NCI-H1436 treated with DMSO at 0.1 percent for 48 hours (cell line): ENCODE measurements at regions not wholly inside any gene's neighbourhood (a gene's known extent, or its start where the extent isn't known, plus 50 kb on each side); places are given as distances from the start of the nearest gene placed in this dataset.

Experiments
- DNase-seq: peaks from one replicate; lab custom pipeline; 2025; lab: John Stamatoyannopoulos, UW

- DNase-seq = no peak
Observed at GRCh38 chr6:113144117-113144516, 713.0 kb upstream of the MARCKS start.

DNA sequence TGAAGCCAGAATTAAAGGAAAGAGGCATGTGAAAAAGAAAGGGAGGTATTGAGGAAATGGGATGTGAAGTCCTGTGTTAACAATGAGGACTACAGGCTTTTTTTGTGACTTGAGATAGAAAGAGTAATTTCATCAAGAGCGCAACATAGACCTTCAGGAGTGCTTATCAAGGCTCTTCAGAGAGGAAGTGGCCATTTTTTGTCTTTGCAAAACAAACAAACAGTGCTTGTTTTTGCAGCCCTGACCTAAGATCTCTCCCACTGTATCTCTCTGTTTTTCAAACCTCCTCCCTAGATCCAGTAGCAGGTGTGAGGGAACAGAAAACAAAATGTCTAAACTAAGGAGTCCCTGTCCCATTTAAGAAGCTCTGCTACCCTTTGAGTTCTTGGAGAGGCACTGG lies 710.3 kb upstream of the MARCKS start:
- DNase-seq = no peak

GRCh38 chr6:113147544-113147943 lies 709.6 kb upstream of the MARCKS start:
- no peak for DNase-seq

GRCh38 chr6:113148566-113148965 lies 708.6 kb upstream of the MARCKS start:
- DNase-seq = no peak

DNA sequence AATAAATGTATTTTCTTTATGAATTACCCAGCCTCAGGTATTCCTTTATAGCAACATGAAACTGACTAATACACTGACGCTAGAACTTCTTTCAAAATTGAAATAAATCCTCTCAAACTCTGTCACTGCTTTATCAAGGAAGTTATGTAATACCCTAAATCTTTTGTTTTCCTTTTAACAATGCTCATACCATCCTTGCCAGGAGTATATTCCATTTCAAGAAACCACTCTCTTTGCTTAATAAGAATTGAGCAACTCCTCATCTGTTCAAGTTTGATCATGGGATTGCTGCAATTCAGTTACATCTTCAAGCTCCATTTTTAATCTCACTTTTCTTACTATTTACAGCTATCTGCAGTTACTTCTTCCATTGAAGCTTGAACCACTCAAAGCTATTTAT lies 707.6 kb upstream of the MARCKS start:
- no peak for DNase-seq

DNA sequence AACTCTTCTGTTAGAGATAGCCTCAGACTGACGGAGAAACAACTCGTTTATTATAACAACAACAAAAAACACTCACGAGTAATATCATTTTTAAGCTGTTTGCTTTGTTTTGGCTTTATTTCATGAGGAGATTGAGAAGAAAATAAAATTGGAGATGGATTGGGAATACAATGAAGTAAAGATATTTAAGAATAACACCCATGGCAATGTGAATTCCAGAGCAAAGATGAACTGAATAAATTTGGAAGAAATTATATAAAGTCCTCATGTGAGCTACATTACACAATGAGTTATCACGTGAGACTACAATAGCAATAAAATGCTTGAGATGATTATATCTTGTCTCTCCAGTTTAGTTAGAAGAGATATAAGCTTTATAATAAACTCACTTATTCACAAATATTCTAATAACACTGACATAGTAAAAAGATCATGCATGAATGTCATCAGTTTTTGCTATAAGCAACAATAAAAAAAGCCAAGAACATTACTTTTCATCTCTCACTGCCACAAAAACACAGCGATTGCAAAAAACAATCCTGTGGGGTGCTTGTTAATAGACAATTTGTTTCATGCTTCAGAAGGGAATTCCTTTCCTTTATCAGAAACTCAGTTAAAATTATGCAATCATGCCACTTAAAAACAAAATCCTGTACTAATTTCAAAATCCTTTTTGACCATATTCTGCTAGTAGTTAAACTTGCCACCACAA lies 696.7 kb upstream of the MARCKS start:
- DNase-seq = no peak

DNA sequence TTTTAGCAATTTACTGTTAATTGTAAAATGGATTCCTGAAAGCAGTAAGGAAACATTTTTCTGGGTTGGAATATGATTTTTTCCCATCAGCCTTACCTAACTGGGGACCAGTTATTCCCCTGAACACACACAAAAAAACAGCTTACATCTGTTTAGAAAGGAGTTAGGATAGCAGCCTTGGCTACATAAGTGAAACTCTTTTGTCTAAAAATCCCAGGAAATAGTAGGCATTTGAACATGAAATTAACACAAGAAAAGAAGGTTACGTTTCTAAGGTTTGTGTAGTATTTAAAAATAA lies 696.2 kb upstream of the MARCKS start:
- no peak for DNase-seq

DNA sequence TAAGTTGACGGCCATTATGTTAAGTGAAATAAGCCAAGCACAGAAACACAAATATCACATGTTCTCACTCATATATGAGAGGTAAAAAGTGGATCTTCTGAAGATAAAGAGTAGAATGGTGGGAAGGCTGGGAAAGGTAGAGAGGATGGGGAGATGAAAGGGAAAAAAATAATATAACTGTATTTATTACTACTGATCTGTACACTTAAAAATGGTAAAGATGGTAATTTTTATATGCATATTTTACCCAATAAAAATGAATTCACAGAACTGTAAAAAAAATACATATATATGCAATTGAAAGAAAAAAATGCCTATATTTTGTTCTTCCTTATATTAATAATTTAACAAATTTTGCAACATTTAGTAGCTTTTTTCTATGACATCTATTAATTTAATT lies 694.4 kb upstream of the MARCKS start:
- DNase-seq = no peak

GRCh38 chr6:113168057-113168456 lies 689.1 kb upstream of the MARCKS start:
- DNase-seq = no peak

- DNase-seq = no peak
Observed at GRCh38 chr6:113169484-113169883, 687.7 kb upstream of the MARCKS start.

DNA sequence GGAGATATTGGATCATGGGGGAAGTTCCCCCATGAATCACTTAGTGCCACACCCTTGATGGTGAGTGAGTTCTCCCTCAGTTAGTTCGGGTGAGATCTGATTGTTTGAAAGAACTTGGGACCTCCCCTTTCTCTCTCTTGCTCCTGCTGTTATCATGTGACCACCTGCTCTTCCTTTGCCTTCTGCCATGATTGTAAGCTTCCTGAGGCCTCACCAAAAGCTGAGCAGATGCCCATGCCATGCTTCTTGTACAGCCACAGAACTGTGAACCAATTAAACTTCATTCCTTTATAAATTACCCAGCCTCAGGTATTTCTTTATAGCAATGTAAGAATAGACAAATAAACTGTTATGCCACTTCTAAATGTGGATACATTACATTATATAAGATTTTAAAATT lies 686.7 kb upstream of the MARCKS start:
- DNase-seq = no peak

GRCh38 chr6:113171882-113172281 lies 685.3 kb upstream of the MARCKS start:
- DNase-seq = no peak

DNA sequence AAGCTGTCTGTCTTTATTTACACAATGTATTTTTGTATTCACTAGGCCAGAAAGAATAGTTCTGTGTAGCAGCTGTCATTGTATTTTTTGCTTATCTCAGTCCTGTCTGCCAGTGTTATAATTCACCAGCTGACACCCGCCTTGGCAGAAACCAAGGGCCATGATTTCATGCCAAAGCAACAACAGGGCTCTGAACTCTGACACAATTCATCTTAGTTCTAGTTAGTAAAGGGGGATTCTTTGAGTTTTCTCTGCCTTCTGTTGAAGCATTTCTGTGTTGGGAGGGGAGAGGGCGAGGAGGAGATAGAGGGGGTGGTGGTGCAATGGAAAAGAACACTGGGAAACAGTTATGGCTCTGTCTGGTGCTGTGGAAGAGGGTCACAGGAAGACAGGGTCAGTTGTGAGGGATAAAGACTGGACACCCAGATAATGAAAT lies 684.6 kb upstream of the MARCKS start:
- peak; percentile 25 for DNase-seq

- no peak for DNase-seq
Observed at GRCh38 chr6:113178349-113178748, 678.8 kb upstream of the MARCKS start.

- DNase-seq = no peak
Observed at GRCh38 chr6:113181164-113181563, 676.0 kb upstream of the MARCKS start.

GRCh38 chr6:113182370-113183141 lies 674.6 kb upstream of the MARCKS start:
- DNase-seq = peak; percentile 88

DNA sequence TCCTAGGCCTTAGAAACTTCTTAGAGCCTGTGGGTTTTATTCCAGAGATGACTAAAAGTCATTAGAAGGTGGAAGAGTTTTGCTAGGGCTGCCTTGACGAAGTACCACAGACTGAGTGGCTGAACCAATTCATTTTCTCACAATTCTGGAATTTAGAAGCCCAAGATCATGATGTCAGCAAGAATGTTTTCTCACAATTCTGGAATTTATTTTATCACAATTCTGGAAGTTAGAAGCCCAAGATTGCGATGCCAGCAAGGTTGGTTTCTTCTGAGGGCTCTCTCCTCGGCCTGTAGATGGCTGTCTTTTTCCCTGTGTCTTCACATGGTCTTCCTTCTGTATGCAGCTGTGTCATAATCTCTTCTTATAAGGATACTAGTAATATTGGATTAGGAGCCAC lies 672.9 kb upstream of the MARCKS start:
- DNase-seq = no peak

DNA sequence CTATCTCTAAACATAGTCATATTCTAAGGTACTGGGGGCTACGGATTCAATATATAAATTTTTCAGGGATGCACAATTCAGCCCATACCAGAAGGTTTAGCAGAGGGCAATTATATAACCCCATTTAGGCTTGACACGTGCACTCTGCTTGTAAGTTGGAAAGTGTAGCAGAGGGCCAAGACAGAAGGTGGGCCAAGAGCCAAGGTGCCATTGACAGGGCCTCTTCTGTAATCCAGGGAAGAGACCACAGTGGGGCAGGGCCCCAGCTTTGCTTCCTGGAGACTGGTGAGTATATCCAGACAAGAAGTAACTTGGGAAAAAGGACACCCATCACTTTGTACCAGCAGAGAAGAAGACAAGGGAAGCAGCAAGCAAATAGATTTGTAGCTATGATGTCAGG lies 672.4 kb upstream of the MARCKS start:
- no peak for DNase-seq

- no peak for DNase-seq
Observed at GRCh38 chr6:113185299-113185698, 671.8 kb upstream of the MARCKS start.

DNA sequence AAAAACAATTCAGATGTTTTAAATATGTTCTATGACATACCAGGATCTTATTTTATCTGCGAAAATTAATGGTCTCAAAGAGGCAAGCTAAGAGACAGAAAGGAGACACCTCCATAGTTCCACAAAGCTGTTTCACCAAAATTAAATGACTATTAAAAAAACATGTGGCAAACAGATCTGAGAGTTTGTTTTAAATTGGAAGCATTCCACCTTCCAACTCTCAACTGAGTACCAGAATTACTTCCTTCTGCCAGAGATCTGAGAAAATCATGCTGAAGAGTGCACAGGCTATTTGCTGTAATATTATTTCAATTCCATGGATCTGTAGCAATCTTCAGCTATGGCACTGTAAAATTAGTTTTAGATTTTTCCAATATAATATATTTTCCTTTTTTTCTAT lies 669.5 kb upstream of the MARCKS start:
- no peak for DNase-seq

- no peak for DNase-seq
Observed at GRCh38 chr6:113188962-113189361, 668.2 kb upstream of the MARCKS start.

DNA sequence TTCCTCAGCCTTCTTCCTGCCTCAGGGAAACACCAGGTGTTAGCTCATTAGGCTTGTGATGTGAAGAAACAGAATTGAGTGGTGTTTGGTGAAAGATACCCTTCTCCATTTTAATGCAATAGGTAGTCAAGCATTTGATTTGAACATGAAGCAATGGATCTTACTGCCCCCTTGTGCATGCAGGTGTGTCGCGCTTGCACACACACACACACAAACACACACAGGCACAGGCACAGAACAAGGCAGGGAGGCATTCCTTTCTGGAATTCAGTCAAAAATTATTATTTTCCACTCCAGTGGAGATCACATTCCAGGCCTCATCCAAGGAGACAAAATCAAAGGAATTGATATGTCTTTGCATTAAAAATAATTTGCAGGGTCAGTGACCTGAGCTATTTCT lies 667.0 kb upstream of the MARCKS start:
- no peak for DNase-seq

DNA sequence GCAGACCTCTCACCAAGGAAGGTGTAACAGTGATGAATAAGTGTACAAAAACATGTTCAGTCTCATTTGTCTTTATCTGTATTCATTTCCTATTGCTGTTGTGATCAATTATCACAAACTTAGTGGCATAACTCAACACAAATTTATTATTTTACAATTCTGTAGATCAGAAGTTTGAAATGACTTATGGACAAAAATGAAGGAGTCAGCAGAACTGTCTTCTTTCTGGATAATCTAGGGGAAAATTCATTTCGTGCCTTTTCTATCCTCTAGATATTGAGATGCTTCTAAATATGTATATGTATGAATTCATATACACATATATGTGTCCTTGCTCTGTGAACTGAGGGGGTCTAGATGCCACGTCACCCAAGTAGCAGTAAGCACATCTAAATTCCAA lies 663.1 kb upstream of the MARCKS start:
- no peak for DNase-seq
